22Rv1 (cell line): ENCODE measurements at regions not wholly inside any gene's neighbourhood (a gene's known extent, or its start where the extent isn't known, plus 50 kb on each side); places are given as distances from the start of the nearest gene placed in this dataset.

ENCODE experiments used
- ZFX ChIP-seq: fragments of 450-650 bp; IDR thresholded peaks from 2 replicates; pipeline ENCODE4 v1.6.1; 2017; ENCODE audit warnings: antibody characterized with exemption, borderline replicate concordance
- TF ChIP-seq, protein P1 (sequence below): fragments of 450-650 bp; IDR thresholded peaks from 2 replicates; pipeline ENCODE4 v1.5.1; 2017; ENCODE audit warnings: mild to moderate bottlenecking

DNA sequence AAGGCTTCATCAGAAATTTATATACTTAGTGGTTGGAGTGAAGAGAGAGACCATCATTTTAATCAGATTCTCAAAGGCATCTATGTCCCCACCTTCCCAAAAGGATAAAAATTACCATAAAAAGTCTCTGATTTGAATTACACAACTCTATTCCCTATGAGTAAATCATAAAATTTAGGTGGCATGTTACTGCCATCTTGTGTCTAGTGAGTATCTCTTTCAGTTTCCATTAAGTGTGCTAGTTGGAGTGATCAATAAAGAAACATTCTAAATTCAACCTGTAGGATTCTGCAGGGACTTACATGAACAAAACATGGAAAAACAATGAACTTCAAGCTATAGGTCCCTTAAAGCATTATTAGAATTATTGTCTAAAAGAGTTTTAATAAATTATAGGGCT lies 655.4 kb downstream of the LTN1 start:
- TF ChIP-seq, protein P1, sequence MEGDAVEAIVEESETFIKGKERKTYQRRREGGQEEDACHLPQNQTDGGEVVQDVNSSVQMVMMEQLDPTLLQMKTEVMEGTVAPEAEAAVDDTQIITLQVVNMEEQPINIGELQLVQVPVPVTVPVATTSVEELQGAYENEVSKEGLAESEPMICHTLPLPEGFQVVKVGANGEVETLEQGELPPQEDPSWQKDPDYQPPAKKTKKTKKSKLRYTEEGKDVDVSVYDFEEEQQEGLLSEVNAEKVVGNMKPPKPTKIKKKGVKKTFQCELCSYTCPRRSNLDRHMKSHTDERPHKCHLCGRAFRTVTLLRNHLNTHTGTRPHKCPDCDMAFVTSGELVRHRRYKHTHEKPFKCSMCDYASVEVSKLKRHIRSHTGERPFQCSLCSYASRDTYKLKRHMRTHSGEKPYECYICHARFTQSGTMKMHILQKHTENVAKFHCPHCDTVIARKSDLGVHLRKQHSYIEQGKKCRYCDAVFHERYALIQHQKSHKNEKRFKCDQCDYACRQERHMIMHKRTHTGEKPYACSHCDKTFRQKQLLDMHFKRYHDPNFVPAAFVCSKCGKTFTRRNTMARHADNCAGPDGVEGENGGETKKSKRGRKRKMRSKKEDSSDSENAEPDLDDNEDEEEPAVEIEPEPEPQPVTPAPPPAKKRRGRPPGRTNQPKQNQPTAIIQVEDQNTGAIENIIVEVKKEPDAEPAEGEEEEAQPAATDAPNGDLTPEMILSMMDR, result peak; percentile 59
- no peak for TF ChIP-seq ZFX
